NCI-H1048 (cell line): ENCODE measurements at regions not wholly inside any gene's neighbourhood (a gene's known extent, or its start where the extent isn't known, plus 50 kb on each side); places are given as distances from the start of the nearest gene placed in this dataset.

Experiments used
- DNase-seq: peaks from one replicate; lab custom pipeline; 2025; lab: John Stamatoyannopoulos, UW

DNA sequence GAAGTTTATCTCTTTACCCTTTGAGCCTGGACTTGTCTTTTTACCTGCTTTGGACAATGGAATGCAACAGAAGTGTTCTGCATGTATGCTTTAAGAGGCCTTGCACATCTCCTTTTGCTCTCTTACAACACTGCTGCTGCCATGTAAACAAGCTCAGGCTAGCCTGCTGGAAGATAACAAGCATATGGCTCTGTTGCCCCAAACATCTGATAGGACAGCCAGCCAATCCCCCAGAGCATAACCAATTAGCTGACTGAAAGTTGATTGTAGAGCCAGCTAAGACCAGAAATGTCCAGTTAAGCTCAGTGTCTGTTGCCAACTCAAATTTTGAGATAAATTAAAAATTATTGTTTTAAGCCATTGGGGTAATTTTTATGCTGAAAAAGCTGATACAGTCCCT, 510.6 kb upstream of the CNKSR2 start:
- no peak for DNase-seq

DNA sequence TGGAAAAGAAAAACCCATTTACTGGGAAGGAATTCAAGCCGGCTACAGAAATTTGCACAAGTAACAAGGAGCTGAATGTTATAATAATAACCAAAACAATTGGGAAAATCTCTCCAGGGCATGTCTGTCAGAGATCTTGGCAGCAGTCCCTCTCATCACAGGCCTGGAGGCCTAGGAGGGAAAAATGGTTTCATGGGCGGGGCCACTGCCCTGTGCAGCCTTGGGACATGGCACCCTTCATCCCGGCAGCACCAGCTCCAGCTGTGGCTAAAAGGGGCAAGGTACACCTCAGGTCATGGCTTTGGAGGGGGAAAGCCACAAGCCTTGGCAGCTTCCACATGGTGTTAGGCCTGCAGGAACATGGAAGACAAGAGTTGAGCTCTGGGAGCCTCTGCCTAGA, 513.1 kb upstream of the CNKSR2 start:
- no peak for DNase-seq

DNA sequence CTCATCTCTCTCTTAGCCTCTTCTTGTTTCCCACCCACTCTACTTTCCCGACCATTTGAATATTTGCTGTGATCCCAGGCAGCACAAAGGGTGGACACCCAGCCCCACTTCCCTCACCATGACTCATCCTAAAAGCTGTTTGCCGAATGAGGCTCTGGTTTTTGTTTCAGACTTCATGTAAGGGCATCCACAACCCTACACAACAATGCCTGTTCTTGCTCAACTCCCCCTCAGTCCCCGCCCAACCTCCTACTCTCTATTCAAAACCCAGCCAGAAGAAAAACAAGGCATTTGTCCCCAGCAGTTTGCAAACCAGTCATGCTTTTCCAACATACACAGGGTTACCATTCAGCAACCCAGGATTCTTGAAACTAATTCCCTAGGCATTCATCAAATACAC, 516.5 kb upstream of the CNKSR2 start:
- no peak for DNase-seq

DNA sequence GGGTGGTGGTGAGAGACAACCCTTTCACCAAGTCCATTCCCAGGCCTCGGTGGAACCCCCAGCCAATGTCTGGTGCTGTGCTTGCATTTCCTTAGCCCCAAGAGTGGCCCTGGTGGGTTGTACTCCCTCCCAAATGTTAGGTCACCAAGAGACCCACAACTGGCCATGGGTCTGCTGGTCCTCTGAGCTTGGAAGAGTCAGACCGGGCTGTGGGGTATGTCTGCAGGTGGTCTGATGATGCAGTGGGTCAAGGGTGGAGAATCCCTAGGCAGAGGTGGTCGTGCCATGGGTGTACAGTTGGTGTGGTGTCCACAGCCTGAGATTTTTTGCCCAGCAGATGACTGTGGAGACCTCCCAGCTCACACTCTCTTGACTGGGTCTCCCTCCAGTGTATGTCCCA, 535.7 kb upstream of the CNKSR2 start:
- no peak for DNase-seq

DNA sequence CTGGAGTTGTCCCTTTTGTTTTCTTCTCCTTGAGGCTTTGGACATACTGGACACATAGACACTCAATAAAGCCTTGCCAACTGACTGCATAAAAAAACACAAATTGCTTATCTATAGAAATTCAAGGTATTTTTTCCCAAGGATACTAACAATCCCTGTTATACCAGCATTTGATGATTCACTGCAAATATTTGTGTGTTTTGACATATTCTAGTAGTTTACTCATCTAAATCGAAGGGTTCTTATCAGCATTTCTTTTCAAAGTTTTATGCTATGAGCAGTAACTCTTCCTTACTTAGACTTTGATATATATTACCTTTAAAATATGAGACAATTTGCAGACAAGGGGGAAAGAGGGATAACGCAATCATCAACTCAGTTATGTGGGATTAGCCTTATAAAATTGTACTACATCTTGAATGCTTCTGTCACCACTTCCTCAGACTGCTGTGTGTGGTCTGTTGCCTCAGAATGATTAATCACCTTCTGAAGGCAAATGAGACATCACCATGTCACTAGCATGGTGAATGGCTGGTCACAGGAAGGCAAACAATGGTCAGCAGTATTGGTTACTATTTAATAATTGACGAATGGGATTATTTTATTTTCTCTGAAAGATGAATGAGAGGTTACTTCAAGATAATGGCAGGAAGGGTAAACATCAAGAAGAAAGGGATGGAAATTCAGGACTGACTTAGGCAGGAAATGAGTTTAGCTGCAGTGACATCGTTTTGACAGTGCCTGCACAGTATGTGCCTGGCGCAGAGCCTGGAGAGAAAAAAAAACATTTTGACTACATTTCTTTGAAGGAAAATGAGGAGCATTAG, 544.3 kb upstream of the CNKSR2 start:
- DNase-seq = no peak

DNA sequence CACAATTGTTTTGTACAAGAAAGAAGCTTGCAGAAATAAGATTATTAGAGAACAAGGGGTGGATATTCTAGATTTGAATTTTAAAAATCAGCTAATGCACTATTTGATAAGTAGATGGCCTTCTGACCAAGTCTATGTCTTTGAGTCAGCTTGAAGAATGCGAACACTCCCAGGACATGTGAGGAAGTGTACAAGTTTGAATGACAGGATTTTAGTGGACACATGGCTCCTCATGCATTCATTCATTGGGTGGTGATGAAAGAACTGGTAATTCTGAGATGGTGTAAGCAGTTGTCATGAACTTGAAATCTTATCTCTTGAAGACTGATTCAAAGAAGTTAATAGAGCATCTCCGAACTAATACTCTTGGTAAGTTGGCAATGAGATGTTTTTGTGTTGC, 548.2 kb upstream of the CNKSR2 start:
- DNase-seq = no peak

DNA sequence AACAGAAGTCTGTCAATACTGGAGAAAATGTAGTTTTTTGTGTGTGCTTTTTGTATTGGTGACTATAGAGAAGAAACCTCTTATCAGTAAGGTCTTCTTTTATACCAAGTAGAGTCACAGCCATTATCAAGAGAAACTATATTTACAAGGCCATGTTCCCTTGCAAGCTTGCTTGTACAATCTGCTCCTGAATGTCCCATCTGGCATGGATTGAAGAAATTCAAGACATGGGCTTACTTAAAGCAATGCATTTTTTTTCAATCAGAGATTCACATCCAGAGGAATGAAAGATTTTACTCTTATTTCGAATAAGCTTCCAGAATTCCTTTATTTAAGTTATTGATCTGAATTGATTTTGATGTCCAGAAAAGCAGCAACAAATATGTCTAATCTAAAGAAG, 537.3 kb upstream of the RPS6KA3 start:
- no peak for DNase-seq

DNA sequence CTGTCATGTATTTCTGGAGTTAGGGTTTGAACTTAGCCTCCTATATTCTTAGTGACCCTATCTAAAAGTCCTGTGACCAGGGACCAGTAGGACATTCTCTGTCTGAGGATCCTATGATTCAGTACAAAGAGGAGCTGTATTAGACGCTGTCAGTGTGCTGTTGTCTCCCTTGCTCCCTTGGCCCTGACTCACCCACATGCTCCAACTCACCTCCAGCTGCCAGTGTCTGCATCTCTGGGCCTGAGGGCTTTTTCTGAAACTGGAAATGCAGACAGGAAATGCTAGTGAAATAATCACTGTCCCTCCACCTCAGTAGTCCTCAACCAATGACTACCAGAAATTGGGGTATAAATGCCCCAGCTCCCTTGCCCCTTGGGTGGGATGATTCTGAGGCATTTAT, 535.3 kb upstream of the RPS6KA3 start:
- no peak for DNase-seq

DNA sequence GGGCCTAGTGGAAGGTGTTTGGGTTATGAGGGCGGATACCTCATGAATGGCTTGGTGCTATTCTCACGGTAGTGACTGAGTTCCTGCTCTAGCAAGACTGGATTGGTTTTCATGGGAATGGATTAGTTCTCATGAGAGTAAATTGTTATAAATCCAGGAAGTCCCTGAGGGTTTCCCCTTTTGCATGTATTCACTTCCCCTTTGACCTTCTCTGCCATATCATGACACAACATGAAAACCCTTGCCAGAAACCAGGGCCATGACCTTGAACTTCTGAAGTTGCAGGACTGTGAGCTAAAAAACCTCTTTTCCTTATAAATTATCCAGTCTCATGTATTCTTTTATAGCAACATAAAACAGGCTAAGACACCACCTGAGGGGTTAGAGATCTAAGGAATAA, 529.7 kb upstream of the RPS6KA3 start:
- no peak for DNase-seq

DNA sequence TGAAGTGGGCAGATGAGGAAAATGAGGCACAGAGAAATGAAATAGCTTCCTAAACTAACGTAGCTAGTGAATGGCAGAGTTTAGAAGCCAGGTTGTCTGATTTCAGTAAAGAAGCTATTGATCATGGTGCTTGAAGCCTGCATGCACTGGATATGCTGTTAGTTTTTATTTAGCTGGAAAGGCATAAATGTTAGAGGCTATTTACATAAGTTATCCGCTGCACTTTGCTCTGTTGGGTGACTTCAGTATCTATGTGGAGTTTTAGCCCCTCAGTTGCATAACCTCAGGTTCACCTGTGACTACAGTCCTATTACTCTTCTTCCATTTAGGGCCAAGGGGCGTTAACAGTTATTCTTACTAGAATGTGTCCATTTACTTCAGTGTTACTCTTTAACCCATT, 522.4 kb upstream of the RPS6KA3 start:
- DNase-seq = no peak

DNA sequence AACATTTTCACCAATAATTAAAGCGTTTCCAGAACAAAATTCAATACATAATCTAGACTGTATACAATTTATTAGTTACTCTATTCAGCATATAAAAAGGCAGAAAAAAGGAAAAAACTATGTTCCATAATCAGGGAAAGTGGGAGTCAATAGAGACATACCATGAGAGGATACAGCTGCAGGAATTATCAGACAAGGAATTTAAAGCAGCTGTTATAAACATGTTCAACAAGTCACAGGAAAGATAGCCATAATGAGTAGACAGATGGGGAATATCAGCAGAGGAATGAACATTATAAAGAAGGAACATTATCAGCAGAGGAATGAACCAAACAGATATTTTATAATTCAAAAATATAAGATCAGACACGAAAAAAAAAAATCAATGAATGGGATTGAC, 500.6 kb upstream of the RPS6KA3 start:
- DNase-seq = no peak

DNA sequence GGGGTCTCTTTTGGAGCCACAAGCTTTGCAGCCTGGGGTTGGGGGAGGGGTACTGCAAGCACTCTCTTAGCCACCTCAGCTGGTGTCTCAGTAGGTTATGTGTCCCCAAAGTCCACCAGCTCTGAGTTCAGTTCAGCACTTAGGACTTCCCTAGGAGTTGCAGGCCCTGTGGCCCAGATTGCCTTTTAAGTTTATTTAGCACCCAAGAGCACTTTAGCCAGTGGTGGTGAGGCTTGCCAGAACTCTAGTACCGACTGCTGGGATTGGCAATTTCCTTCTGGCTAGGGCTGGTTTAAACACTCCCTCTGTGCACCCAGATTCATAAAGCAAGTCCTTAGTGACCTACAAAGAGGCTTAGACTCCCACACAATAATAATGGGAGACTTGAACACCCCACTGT, 489.9 kb upstream of the RPS6KA3 start:
- DNase-seq = no peak

DNA sequence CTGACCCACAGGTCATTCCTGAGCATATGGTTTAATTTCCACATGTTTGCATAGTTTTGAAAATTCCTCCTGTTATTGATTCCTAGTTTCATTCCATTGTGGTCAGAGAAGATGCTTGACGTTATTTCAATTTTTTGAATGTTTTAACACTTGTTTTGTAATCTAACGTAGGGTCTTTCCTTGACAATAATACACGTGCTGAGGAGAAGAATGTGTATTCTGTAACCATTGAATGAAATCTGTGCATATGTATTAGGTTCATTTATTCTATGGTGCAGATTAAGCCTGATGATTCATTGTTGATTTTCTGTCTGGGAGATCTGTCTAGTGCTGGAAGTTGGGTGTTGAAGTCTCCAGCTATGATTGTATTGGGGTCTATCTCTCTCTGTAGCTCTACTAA, 486.4 kb upstream of the RPS6KA3 start:
- DNase-seq = no peak

DNA sequence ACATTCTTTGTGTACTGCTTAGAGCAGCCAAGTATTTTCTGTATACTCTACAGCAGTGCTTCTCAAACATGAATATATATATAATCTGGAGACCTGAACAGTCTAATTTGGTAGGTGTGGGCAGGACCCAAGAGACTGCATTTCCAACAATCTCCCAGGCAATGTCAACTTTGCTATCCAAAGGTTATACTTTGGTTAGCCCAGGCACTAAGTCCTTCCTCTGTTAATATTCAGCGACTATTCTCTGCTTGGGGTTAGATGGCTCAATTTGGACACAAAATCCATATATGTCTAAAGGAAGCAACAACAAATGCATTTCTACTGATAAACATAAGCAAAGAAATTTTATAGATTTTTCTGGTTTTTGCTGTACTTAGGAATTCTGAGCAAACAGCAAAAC, 480.0 kb upstream of the RPS6KA3 start:
- DNase-seq = no peak

DNA sequence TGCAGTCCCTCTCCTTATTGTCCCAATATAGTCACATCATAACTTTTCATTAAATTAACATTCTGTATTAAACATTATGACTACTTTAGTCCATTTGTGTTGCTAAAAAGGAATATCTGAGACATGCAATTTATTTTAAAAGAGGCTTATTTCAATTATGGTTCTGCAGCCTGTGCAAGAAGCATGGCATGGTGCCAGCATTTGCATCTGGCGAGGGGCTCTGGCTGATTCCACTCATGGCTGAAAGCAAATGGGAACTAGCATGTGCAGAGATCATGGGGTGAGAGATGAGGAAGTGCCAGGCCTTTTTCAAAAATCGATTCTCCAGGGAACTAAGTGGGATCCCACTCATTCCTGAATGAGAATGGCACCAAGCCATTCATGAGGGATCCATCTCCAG, 476.3 kb upstream of the RPS6KA3 start:
- no peak for DNase-seq

DNA sequence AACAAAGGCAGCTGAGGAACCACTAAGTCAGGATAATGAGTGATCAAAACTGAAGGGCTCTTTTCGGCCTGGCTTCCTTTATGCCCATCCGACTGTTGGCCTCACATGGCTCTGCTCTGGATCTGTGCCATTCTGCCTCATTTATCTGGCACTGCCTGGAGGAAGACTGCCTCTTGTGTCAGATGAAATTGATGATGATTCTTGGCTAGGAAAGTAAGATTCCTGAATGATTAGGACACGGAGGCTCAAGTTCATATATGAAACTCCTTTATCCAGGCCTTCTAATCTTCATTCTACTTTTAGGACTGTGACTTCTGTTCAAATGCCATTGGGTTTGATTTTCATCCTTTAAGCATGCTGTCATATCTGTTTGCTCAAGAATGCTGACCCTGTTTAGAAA, 475.4 kb upstream of the RPS6KA3 start:
- no peak for DNase-seq

DNA sequence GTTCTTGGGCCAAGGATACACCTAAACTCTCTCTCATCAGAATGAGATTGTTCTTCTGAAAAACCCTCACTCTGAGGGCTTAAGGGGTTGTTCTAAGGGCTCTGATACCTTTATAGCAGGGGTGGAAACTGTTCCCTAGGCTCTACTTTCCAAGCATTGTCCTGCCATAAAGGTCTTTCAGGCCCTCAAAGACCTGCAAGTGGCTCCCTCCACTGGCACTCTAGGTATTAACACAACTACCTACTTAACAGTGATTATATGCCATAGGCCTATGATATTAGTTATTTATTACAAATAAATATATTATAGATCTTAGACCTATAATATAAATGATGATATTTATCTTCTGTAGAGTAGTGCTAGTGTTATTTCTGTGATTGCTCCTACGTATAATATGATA, 473.7 kb upstream of the RPS6KA3 start:
- no peak for DNase-seq

DNA sequence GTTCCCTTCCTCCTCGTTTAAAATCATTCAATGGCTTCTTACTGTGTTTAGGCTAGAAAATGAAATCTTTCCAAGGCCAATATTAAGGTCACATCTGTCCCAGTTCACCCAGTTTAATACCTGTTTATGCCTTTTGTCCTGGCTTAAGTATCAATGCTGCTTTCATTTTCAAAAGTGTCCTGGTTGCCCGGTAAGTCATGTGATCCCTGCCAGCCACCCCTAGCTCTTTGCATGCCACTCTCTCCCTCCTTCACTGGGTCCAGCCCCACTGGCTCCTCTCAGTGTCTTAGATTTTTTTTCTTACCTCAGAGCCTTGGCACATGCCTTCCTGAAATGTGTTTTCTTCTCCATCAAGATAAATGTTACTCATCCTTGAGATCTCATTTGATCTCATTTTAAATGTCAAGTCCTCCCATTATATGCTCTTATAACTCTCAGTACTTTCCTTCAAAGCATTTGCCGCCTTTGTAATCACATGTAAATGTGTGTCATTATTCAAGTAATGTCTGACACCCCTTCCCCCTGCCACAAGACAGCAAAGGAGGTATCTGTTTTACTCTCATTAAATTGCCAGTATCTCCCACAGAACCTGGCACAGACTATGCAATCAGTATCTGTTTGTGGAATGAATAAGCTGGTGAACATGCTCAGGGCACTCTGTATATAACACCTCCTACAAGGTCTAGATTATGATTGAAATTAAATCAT, 472.5 kb upstream of the RPS6KA3 start:
- DNase-seq = no peak

DNA sequence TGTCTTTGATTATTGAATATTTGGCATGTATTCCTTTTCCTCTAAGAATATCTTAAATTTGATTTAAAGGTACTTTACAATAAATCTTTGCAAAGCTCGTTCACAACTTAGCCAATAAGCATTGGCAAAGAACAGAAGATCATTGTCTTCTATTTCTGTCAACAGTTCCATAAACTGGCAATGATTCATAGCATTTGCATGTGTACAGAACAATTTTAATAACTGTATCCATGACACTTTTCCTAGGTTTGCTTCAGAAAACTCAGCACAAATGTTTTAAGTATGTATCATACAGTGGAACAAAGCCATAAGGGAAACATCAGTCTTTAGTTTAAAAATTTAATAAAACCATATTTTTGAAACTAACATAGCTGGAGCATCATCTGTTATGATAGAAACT, 462.7 kb upstream of the RPS6KA3 start:
- peak; percentile 9 for DNase-seq

DNA sequence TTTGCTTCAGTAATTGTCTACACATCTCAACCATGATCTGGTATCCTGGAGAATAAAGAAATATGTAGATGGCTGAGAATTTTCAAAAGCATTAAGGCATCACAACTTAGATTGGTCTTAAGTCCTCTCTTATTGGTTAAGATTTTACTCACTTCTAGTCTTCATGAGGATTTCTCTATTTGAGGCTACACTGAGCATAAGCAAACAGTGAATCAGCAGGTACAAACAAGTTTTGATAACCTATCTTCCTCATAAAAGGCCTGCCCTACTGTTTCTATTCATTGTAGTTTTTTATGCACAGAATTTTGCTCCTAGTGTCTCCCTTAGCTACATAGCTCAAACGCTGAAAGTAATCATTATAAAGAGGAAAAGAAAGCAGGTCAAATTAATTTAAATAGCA, 460.7 kb upstream of the RPS6KA3 start:
- no peak for DNase-seq

DNA sequence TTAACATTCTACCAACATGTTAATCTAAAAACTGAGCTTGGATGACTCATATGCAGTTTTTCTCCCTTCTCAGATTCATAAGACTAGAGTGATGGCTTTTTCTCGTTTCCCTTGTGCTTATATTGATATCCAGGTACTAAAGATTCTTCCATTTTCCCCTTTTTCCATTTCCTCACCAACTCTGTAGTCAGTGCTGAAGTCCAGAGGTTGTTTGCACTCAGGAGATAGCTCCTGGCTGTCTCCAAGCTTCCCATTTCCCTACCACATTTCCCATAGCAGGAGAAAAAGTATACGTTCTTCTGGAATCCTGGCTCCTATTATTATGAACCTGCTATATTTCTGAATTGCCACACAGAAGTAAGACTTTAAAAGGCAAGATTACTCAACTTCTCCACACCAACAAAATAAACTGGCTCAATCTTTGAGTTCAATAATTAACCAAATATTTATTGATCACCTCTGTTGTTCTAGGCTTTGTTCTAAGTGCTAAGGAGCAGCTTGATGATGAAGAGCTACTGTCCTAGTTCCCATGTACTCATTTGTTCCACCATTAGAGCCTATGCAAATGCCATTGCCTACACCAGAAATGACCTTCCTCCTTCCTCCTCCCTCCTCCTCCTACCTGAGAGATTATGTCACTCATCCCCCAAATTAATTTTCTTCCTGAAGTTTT, 454.4 kb upstream of the RPS6KA3 start:
- DNase-seq = no peak

DNA sequence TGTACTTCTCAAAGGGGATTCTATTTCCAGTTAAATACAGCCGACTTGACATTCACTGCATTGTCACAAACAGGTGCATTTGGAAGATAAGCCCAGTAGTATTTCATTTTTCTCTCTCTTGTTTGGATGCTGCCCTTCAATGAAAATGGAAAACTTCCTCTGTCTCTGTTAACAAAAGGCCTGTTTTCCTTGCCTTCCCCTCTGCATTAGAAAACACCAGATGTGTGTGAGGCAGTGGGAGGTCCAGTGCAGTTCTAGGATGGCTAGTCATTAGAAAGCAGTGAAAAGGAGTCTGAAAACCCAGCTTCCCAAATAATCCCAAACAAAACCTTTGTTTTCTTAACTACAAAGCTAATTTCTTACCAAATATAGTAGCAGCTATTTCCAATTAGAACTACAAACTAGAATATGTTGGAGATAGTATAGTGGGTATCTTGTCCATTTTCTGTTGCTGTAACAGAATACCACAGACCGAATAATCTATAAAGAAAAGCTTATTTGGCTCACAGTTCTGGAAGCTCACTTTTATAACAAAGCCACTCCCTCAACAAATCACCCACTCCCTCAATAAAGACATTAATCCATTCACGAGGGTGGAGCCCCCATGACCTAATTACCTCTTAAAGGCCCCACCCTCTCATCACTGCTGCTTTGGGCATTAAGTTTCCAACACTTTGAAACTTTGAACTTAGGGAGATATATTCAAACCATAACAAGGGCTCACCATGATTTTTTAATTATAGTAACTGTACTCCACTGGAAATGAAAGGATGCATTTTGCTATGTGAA, 452.1 kb upstream of the RPS6KA3 start:
- no peak for DNase-seq
